ENCODE measurements at regions not wholly inside any gene's neighbourhood (a gene's known extent, or its start where the extent isn't known, plus 50 kb on each side); places are given as distances from the start of the nearest gene placed in this dataset.
"Not testable (repeated sequence)": the region's sequence is repeated elsewhere in the genome, so short reads cannot be mapped to it uniquely, and the experiment has no call there.

DNA sequence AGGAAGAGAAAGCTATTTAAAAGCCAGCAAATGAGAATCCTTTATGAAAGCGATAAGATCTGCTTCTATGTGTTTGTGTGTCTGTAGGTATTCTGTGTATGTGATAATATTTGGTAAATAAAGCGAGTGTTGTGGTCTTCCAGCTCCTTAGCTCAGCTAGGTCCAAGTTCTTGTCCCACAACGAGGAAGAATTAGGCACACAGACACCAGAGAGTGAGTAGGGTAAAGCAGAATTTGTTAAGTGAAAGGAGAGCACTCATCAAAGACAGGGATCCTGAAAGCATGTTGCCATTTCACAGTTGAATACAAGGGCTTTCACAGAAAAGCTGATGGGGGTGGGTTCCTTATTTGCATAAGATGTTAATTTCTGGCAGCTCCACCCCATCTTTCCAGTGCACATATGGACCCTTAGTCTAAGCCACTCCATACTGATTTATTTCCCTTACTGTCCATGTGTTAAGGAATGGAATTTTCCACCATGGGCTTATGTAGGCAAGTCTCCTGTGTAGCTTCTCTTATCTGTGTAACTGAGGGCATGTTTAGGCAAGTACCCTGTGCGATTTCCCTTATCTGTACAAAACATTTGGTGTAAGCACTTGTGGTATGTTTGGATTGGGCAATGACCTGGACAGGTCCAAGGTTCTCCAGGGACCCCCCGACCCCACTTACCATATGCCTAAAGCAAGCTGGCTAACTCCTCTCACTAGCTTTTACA lies 165.9 kb upstream of the VIPR2 start:
- Histone ChIP-seq H3K27ac (no peak overlapping the region), H3K27me3 (no peaks in the 10 kb centered on the region), H3K4me1 (no peaks in the 10 kb centered on the region), H3K9me3 (no peaks in the 10 kb centered on the region), H3K4me3 (no peak overlapping the region), H3K36me3 (no peaks in the 10 kb centered on the region)
- in situ Hi-C loops (cut with MboI; ENCODE audit: low sequenced_read_pairs in 4 of 4) (no loop called here), intact Hi-C loops (cut with DNase I; ENCODE audit: low total_unique reads) (no loop called here)
- TF ChIP-seq POLR2A (IDR thresholded peaks at IDR 0.05) (no peak), CTCF (IDR thresholded peaks at IDR 0.05 in 4 of 5, conservative IDR thresholded peaks at IDR 0.05 in 1 of 5) (no peak)
- ATAC-seq (no peak), DNase-seq (no peak)

- DNase-seq; H3K27me3 ChIP-seq; H3K4me3 ChIP-seq; intact Hi-C loops (cut with DNase I; ENCODE audit: low total_unique reads); H3K36me3 ChIP-seq; H3K27ac ChIP-seq; ATAC-seq; in situ Hi-C loops (cut with MboI; ENCODE audit: low sequenced_read_pairs in 4 of 4); H3K9me3 ChIP-seq; H3K4me1 ChIP-seq: not testable (repeated sequence)
These were observed 164.5 kb upstream of the VIPR2 start for GRCh38 chr7:159309214-159309613.

DNA sequence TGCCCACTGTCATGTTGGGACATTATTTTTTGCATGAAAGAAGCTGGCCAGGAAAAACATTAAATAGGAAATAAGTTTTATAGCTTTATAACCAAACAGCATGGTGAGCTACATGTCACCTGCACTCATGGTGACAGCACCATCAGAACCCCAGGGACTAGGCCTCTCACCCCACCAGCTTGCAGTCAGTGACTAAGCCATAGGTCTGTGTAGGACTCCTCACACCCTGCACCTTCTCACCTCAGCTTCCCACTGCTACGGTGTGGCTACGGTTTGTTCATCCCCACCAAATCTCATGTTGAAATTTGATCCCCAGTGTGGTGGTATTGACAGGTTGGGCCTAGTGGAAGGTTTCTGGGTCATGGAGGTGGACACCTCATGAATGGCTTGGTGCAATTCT lies 161.3 kb upstream of the VIPR2 start:
- no peak for ATAC-seq
- in situ Hi-C loops (cut with MboI; ENCODE audit: low sequenced_read_pairs in 4 of 4) (no loop called here), intact Hi-C loops (cut with DNase I; ENCODE audit: low total_unique reads) (no loop called here)
- no peak for DNase-seq
- TF ChIP-seq POLR2A (IDR thresholded peaks at IDR 0.05) (no peak), CTCF (IDR thresholded peaks at IDR 0.05 in 4 of 5, conservative IDR thresholded peaks at IDR 0.05 in 1 of 5) (no peak)
- no peaks in the 10 kb centered on the region for H3K4me1 ChIP-seq
- H3K9me3 ChIP-seq: no peaks in the 10 kb centered on the region
- H3K27me3 ChIP-seq: no peaks in the 10 kb centered on the region
- no peaks in the 10 kb centered on the region for H3K36me3 ChIP-seq
- no peak overlapping the region for H3K27ac ChIP-seq
- H3K4me3 ChIP-seq: no peak overlapping the region

- H3K9me3 ChIP-seq; in situ Hi-C loops (cut with MboI; ENCODE audit: low sequenced_read_pairs in 4 of 4); ATAC-seq; intact Hi-C loops (cut with DNase I; ENCODE audit: low total_unique reads); H3K27me3 ChIP-seq; H3K4me3 ChIP-seq; DNase-seq; H3K36me3 ChIP-seq; H3K4me1 ChIP-seq; H3K27ac ChIP-seq: not testable (repeated sequence)
These were observed 160.5 kb upstream of the VIPR2 start for GRCh38 chr7:159305185-159305584.

GRCh38 chr7:159303510-159303909 lies 158.8 kb upstream of the VIPR2 start:
- H3K9me3 ChIP-seq; H3K27me3 ChIP-seq; DNase-seq; H3K4me1 ChIP-seq; H3K4me3 ChIP-seq; H3K36me3 ChIP-seq; in situ Hi-C loops (cut with MboI; ENCODE audit: low sequenced_read_pairs in 4 of 4); ATAC-seq; H3K27ac ChIP-seq; intact Hi-C loops (cut with DNase I; ENCODE audit: low total_unique reads): not testable (repeated sequence)

DNA sequence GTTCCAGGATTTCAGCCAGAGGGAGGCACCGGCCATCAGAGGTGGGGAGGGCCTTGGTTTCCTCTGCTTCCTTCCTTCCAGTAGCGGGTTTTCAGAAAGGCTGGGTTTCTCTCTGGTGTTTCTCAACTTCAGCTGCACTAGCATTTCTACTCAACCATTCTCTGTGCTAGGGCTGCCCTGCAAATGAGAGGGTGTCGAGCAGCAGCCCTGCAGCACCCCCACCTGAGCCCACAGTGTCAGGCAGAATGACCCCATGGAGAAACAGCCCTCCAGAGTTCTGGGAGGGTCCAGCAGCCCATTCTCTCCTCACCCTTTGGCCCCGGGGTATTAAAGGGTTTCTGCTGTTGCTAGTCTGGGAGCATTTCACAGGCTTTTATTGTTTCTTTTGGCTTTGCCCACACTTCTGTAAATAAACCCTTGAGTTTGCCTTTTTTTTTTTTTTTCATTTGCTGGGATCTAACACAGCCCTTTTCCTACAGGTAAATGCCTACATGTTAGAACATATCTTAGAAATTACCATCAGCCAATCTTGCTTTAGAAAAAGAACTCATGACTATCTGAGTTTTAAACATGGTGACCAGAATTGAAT lies 151.5 kb upstream of the VIPR2 start:
- Histone ChIP-seq H3K9me3 (no peaks in the 10 kb centered on the region), H3K27ac (no peak overlapping the region), H3K27me3 (no peaks in the 10 kb centered on the region), H3K4me3 (no peak overlapping the region), H3K4me1 (no peaks in the 10 kb centered on the region), H3K36me3 (no peaks in the 10 kb centered on the region)
- in situ Hi-C loops (cut with MboI; ENCODE audit: low sequenced_read_pairs in 4 of 4) (no loop called here), intact Hi-C loops (cut with DNase I; ENCODE audit: low total_unique reads) (no loop called here)
- no peak for DNase-seq
- TF ChIP-seq CTCF (IDR thresholded peaks at IDR 0.05 in 4 of 5, conservative IDR thresholded peaks at IDR 0.05 in 1 of 5) (no peak), POLR2A (IDR thresholded peaks at IDR 0.05) (no peak)
- no peak for ATAC-seq

DNA sequence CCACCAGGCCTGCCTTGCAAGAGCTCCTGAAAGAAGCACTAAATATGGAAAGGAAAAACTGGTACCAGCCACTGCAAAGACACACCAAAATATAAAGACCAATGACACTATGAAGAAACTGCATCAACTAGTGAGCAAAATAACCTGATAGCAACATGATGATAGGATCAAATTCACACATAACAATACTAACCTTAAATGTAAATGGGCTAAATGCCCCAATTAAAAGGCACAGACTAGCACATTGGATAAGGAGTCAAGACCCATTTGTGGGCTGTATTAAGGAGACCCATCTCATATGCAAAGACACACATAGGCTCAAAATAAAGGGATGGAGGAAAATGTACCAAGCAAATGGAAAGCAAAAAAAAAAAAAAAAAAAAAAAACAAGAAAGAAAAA lies 141.8 kb upstream of the VIPR2 start:
- H3K4me1 ChIP-seq; intact Hi-C loops (cut with DNase I; ENCODE audit: low total_unique reads); H3K4me3 ChIP-seq; in situ Hi-C loops (cut with MboI; ENCODE audit: low sequenced_read_pairs in 4 of 4); H3K9me3 ChIP-seq; DNase-seq; H3K27ac ChIP-seq; H3K27me3 ChIP-seq; ATAC-seq; H3K36me3 ChIP-seq: not testable (repeated sequence)

All from gastrocnemius medialis (tissue), 4 donors.